ENCODE measurements at regions not wholly inside any gene's neighbourhood (a gene's known extent, or its start where the extent isn't known, plus 50 kb on each side); places are given as distances from the start of the nearest gene placed in this dataset.

GRCh38 chr18:73150199-73150598, 282.4 kb upstream of the NETO1 start:
- Histone ChIP-seq H3K27ac (no peak overlapping the region), H3K36me3 (no peaks in the 10 kb centered on the region), H3K4me3 (no peak overlapping the region), H3K4me1 (no peaks in the 10 kb centered on the region), H3K9me3 (no peaks in the 10 kb centered on the region), H3K27me3 (ENCODE audit: low read depth) (no peaks in the 10 kb centered on the region)
- ATAC-seq (no peak), DNase-seq (no peak)
- TF ChIP-seq CTCF (IDR thresholded peaks at IDR 0.05) = no peak
- intact Hi-C loops (cut with DNase I) = no loop called here

GRCh38 chr18:73147590-73147989, 279.8 kb upstream of the NETO1 start:
- no peaks in the 10 kb centered on the region for H3K4me1 ChIP-seq
- DNase-seq = no peak
- no peak overlapping the region for H3K27ac ChIP-seq
- H3K36me3 ChIP-seq = no peaks in the 10 kb centered on the region
- no peaks in the 10 kb centered on the region for H3K9me3 ChIP-seq
- intact Hi-C loops (cut with DNase I) = no loop called here
- ATAC-seq = no peak
- no peak overlapping the region for H3K4me3 ChIP-seq
- no peaks in the 10 kb centered on the region for H3K27me3 ChIP-seq (ENCODE audit: low read depth)
- no peak for TF ChIP-seq CTCF (IDR thresholded peaks at IDR 0.05)

- no peak for TF ChIP-seq CTCF (IDR thresholded peaks at IDR 0.05)
- Histone ChIP-seq H3K4me1 (no peaks in the 10 kb centered on the region), H3K9me3 (no peaks in the 10 kb centered on the region), H3K36me3 (no peaks in the 10 kb centered on the region), H3K4me3 (no peak overlapping the region), H3K27ac (no peak overlapping the region), H3K27me3 (ENCODE audit: low read depth) (no peaks in the 10 kb centered on the region)
- intact Hi-C loops (cut with DNase I) = no loop called here
- DNase-seq = no peak
- ATAC-seq = no peak
Observed at GRCh38 chr18:73144030-73144429, 276.2 kb upstream of the NETO1 start.

DNA sequence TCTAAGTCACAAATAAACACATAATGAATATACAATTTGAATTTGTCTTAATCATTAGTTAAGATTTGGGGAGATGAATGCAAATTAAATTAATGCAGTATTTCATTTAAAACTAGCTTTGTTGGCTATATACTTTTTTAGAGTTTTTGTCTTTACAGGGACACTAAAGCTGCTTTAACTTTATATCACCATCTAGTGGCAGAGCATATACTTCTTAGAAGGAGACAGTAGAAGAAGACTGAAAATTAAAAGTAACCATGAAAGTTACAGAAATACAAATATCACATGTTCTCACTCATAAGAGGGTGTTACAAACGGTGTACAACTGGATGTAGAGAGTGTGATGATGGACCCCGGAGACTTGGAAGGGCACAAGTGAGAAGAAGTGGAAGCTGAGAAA, 268.3 kb upstream of the NETO1 start:
- ATAC-seq (no peak), DNase-seq (no peak)
- Histone ChIP-seq H3K4me1 (no peaks in the 10 kb centered on the region), H3K27me3 (ENCODE audit: low read depth) (no peaks in the 10 kb centered on the region), H3K9me3 (no peaks in the 10 kb centered on the region), H3K27ac (no peak overlapping the region), H3K36me3 (no peaks in the 10 kb centered on the region), H3K4me3 (no peak overlapping the region)
- TF ChIP-seq CTCF (IDR thresholded peaks at IDR 0.05) = no peak
- intact Hi-C loops (cut with DNase I) = no loop called here

DNA sequence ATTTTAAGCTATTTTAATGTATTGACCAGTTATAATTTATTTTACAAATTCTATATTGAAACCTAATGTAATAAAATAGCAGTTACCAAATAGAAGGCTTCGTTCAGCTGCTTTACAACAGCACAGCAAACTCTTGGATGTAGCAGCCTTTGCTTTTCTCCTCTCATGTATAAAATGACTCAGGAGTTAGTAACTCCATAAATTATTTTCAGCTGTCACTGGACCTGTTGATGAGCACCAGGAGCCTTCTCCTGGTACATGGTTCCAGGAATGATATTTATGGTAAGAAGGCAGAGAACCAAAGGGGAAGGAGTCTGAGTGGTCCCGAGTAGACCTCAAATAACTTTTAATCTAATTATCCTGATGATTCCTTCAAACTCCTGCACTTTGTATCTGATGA, 256.4 kb upstream of the NETO1 start:
- ATAC-seq = no peak
- Histone ChIP-seq H3K27me3 (ENCODE audit: low read depth) (no peaks in the 10 kb centered on the region), H3K4me1 (no peaks in the 10 kb centered on the region), H3K4me3 (no peak overlapping the region), H3K9me3 (no peaks in the 10 kb centered on the region), H3K36me3 (no peaks in the 10 kb centered on the region), H3K27ac (no peak overlapping the region)
- TF ChIP-seq CTCF (IDR thresholded peaks at IDR 0.05) = no peak
- no peak for DNase-seq
- intact Hi-C loops (cut with DNase I) = no loop called here

- Histone ChIP-seq H3K9me3 (no peaks in the 10 kb centered on the region), H3K27me3 (ENCODE audit: low read depth) (no peaks in the 10 kb centered on the region), H3K4me1 (no peaks in the 10 kb centered on the region), H3K27ac (no peak overlapping the region), H3K4me3 (no peak overlapping the region), H3K36me3 (no peaks in the 10 kb centered on the region)
- ATAC-seq (no peak), DNase-seq (no peak)
- intact Hi-C loops (cut with DNase I) = no loop called here
- no peak for TF ChIP-seq CTCF (IDR thresholded peaks at IDR 0.05)
Observed at GRCh38 chr18:73121207-73121606, 253.4 kb upstream of the NETO1 start.
